Keratinocyte (primary cell): ENCODE measurements at regions not wholly inside any gene's neighbourhood (a gene's known extent, or its start where the extent isn't known, plus 50 kb on each side); places are given as distances from the start of the nearest gene placed in this dataset.

ENCODE experiments used
- EZH2 ChIP-seq: IDR thresholded peaks from one replicate; pipeline ENCODE4 v1.6.1; 2012; ENCODE audit warnings: inconsistent platforms, mild to moderate bottlenecking, low read length, moderate library complexity
- TF ChIP-seq, protein P1 (sequence below), 3 experiments: IDR thresholded peaks in 1 of 3; conservative IDR thresholded peaks in 1 of 3; optimal IDR thresholded peaks in 1 of 3; 2 replicates in 2 of 3; 3 replicates in 1 of 3; pipeline versions ENCODE3 to v1.5.1; 2011; ENCODE audit warnings: low read length in 3 of 3, mild to moderate bottlenecking in 3 of 3, moderate library complexity in 2 of 3, control low read depth in 1 of 3, inconsistent platforms in 1 of 3; ENCODE audit not compliant: insufficient read depth in 2 of 3; ENCODE audit errors: extremely low read depth in 1 of 3

DNA sequence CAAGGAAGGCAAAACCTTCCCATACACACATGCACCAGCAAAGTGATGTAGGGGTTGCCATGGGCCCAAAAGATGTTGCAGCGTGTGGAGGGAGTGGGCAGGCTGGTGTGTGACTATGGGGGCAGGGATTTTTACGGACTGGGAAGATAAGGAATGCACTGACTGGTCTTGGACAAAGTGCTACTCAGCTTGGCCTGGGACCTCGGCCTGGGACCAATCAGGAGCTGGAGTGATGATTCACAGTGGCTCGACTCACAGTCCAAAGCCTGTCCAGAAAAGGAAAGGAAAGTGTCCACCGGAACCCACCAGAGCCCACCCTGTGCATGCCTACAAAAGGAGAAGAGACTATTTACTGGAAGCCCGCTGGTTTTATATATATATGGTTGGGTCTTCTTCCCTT is 567.0 kb upstream of the GNPDA2 start:
- TF ChIP-seq, protein P1, sequence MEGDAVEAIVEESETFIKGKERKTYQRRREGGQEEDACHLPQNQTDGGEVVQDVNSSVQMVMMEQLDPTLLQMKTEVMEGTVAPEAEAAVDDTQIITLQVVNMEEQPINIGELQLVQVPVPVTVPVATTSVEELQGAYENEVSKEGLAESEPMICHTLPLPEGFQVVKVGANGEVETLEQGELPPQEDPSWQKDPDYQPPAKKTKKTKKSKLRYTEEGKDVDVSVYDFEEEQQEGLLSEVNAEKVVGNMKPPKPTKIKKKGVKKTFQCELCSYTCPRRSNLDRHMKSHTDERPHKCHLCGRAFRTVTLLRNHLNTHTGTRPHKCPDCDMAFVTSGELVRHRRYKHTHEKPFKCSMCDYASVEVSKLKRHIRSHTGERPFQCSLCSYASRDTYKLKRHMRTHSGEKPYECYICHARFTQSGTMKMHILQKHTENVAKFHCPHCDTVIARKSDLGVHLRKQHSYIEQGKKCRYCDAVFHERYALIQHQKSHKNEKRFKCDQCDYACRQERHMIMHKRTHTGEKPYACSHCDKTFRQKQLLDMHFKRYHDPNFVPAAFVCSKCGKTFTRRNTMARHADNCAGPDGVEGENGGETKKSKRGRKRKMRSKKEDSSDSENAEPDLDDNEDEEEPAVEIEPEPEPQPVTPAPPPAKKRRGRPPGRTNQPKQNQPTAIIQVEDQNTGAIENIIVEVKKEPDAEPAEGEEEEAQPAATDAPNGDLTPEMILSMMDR (optimal IDR thresholded peaks at IDR 0.05 in 1 of 3, IDR thresholded peaks at IDR 0.05 in 1 of 3, conservative IDR thresholded peaks at IDR 0.05 in 1 of 3; ENCODE audit: extremely low read depth in 1 of 3, insufficient read depth in 2 of 3, low read length in 3 of 3): no peak
- TF ChIP-seq EZH2: no peak
